ENCODE measurements at regions not wholly inside any gene's neighbourhood (a gene's known extent, or its start where the extent isn't known, plus 50 kb on each side); places are given as distances from the start of the nearest gene placed in this dataset.

GRCh38 chr18:28647961-28648360, 471.0 kb upstream of the CDH2 start:
- no peaks in the 10 kb centered on the region for H3K36me3 ChIP-seq (replicated peaks; ENCODE audit: control insufficient read depth, insufficient read depth, low read length)
- DNase-seq = no peak
- H3K27me3 ChIP-seq (ENCODE audit: control insufficient read depth, insufficient read depth, low read length) = no peaks in the 10 kb centered on the region
- H3K4me3 ChIP-seq (ENCODE audit: insufficient read depth, low read depth, low read length) = no peak overlapping the region

DNA sequence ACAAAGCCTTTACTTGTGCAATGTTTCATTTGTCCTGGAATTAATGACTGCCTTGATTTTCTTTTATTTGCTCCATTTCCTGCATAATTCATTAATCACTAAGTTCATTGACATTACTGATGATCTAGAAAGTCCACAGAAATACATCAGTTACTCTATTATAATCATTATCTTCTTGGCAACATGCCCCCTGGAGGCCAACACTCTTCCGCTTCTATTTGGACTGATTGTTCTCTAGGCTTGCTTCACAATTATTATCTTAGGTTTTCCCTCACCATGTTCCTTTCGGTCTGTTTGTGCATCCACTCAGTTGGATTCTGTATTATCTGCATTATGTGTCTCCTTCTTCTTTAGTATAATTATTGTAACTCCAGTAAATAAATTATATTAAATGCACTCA, 461.0 kb upstream of the CDH2 start:
- Histone ChIP-seq H3K36me3 (replicated peaks; ENCODE audit: control insufficient read depth, insufficient read depth, low read length) (no peaks in the 10 kb centered on the region), H3K27me3 (ENCODE audit: control insufficient read depth, insufficient read depth, low read length) (no peaks in the 10 kb centered on the region), H3K4me3 (ENCODE audit: insufficient read depth, low read depth, low read length) (no peak overlapping the region)
- DNase-seq = peak; percentile 16

GRCh38 chr18:28635530-28635929, 458.6 kb upstream of the CDH2 start:
- Histone ChIP-seq H3K36me3 (replicated peaks; ENCODE audit: control insufficient read depth, insufficient read depth, low read length) (no peaks in the 10 kb centered on the region), H3K27me3 (ENCODE audit: control insufficient read depth, insufficient read depth, low read length) (no peaks in the 10 kb centered on the region), H3K4me3 (ENCODE audit: insufficient read depth, low read depth, low read length) (no peak overlapping the region)
- DNase-seq = no peak

- Histone ChIP-seq H3K27me3 (ENCODE audit: control insufficient read depth, insufficient read depth, low read length) (no peaks in the 10 kb centered on the region), H3K36me3 (replicated peaks; ENCODE audit: control insufficient read depth, insufficient read depth, low read length) (no peaks in the 10 kb centered on the region), H3K4me3 (ENCODE audit: insufficient read depth, low read depth, low read length) (no peak overlapping the region)
- DNase-seq = no peak
Measured at GRCh38 chr18:28626756-28627155, 449.8 kb upstream of the CDH2 start.

- DNase-seq = no peak
- Histone ChIP-seq H3K4me3 (ENCODE audit: insufficient read depth, low read depth, low read length) (no peak overlapping the region), H3K36me3 (replicated peaks; ENCODE audit: control insufficient read depth, insufficient read depth, low read length) (no peaks in the 10 kb centered on the region), H3K27me3 (ENCODE audit: control insufficient read depth, insufficient read depth, low read length) (no peaks in the 10 kb centered on the region)
Measured at GRCh38 chr18:28607991-28608390, 431.1 kb upstream of the CDH2 start.

DNA sequence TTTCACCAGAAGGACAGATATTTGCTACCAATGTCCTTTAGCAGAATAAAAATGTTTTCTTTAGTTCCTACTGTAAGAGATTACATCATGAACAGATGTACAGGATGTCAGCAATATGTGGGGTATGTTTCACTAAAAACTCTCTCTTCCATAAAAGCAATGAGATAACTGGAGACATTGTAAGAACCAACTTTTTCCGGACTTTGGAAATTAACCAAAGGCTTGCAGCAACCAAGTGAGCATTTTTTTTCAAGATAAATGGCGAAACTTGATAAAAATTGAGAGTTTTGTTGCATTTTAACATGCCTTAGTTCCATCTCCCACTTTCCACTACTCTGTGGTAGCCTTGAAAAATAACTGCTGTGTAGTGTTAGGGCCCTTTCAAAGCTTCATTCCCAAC, 429.8 kb upstream of the CDH2 start:
- no peak for DNase-seq
- H3K4me3 ChIP-seq (ENCODE audit: insufficient read depth, low read depth, low read length) = no peak overlapping the region

GRCh38 chr18:28602391-28602790, 425.5 kb upstream of the CDH2 start:
- DNase-seq = no peak
- Histone ChIP-seq H3K4me3 (ENCODE audit: insufficient read depth, low read depth, low read length) (no peak overlapping the region), H3K27me3 (ENCODE audit: control insufficient read depth, insufficient read depth, low read length) (no peaks in the 10 kb centered on the region), H3K36me3 (replicated peaks; ENCODE audit: control insufficient read depth, insufficient read depth, low read length) (no peaks in the 10 kb centered on the region)

More for the DNA sequence above, 429.8 kb upstream of the CDH2 start:
- Histone ChIP-seq H3K27me3 (ENCODE audit: control insufficient read depth, insufficient read depth, low read length) (no peaks in the 10 kb centered on the region), H3K36me3 (replicated peaks; ENCODE audit: control insufficient read depth, insufficient read depth, low read length) (no peaks in the 10 kb centered on the region)

- no peak overlapping the region for H3K4me3 ChIP-seq (ENCODE audit: insufficient read depth, low read depth, low read length)
- no peaks in the 10 kb centered on the region for H3K36me3 ChIP-seq (replicated peaks; ENCODE audit: control insufficient read depth, insufficient read depth, low read length)
- DNase-seq = no peak
- H3K27me3 ChIP-seq (ENCODE audit: control insufficient read depth, insufficient read depth, low read length) = no peaks in the 10 kb centered on the region
Measured at GRCh38 chr18:28594034-28594433, 417.1 kb upstream of the CDH2 start.

DNA sequence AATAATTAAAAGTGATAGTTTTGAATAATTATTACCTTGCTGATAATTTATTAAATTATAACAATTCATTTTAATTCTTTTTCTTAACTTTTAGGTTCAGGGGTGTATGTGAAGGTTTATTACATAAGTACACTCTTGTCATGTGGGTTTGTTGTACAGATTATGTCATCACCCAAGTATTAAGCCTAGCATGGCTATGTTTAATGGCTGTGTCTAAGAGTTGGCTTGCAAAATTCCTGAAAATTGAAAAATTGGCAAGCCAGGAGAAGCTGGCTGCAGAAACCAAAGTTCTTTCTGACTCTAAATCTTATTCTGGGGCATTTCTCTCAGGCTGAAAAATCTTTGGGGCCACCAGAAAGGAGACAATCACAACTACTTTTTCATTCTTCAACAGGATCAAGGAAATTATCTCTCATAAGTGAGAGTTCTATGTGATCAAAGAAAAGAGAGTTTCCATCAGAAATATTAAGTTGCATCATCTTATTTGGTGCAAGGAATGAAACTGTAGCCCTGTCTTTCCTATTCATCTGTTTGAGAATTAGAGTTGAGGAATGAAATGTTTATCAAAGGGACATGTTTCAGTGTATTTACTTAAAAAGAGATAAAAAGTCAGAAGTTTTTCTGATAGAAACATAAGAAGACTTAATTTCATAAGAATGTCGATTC, 412.1 kb upstream of the CDH2 start:
- Histone ChIP-seq H3K4me3 (ENCODE audit: insufficient read depth, low read depth, low read length) (no peak overlapping the region), H3K27me3 (ENCODE audit: control insufficient read depth, insufficient read depth, low read length) (no peaks in the 10 kb centered on the region), H3K36me3 (replicated peaks; ENCODE audit: control insufficient read depth, insufficient read depth, low read length) (no peaks in the 10 kb centered on the region)
- DNase-seq = no peak

DNA sequence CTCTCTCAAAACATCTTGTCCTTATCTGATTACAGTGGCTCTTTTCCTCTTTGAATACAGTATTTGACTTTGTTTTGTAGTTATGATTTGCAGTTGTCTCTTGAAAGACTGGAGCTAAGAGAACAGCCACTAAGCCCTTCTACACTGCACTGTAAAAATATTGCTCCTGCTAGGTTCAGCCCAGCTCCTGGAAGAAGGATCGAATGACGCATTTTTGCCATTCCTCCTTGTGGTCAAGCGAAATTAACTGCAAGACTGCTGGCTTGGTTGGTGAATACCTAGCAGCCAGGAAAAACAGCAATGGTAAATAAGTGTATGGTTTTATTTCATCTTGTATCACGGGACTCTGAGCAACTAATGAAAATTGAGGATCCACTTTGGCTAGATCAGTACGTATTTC, 407.8 kb upstream of the CDH2 start:
- no peaks in the 10 kb centered on the region for H3K27me3 ChIP-seq (ENCODE audit: control insufficient read depth, insufficient read depth, low read length)
- H3K36me3 ChIP-seq (replicated peaks; ENCODE audit: control insufficient read depth, insufficient read depth, low read length) = no peaks in the 10 kb centered on the region
- no peak for DNase-seq
- H3K4me3 ChIP-seq (ENCODE audit: insufficient read depth, low read depth, low read length) = no peak overlapping the region

GRCh38 chr18:28582724-28583123, 405.8 kb upstream of the CDH2 start:
- Histone ChIP-seq H3K36me3 (replicated peaks; ENCODE audit: control insufficient read depth, insufficient read depth, low read length) (no peaks in the 10 kb centered on the region), H3K27me3 (ENCODE audit: control insufficient read depth, insufficient read depth, low read length) (no peaks in the 10 kb centered on the region), H3K4me3 (ENCODE audit: insufficient read depth, low read depth, low read length) (no peak overlapping the region)
- no peak for DNase-seq

GRCh38 chr18:28581521-28582071, 404.7 kb upstream of the CDH2 start:
- H3K4me3 ChIP-seq (ENCODE audit: insufficient read depth, low read depth, low read length) = no peak overlapping the region
- H3K27me3 ChIP-seq (ENCODE audit: control insufficient read depth, insufficient read depth, low read length) = no peaks in the 10 kb centered on the region
- no peak for DNase-seq
- H3K36me3 ChIP-seq (replicated peaks; ENCODE audit: control insufficient read depth, insufficient read depth, low read length) = no peaks in the 10 kb centered on the region

DNA sequence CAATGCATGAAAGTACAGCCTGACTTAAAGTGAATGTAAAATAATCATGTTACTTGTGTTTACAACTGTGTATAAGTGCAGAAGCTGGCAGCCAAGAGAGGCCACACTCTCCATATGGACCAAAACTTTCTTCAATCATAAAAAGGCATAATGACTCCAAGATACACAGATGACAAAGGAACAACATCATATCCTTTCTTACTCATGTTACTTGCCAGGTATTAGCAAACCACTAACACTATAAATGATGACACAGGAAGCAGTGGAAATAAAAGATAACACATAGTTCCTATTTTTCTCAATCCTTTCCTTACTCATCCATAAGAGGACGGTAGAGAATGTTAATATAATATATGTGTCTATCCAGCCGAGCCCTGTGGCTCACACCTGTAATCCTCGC, 400.0 kb upstream of the CDH2 start:
- no peaks in the 10 kb centered on the region for H3K36me3 ChIP-seq (replicated peaks; ENCODE audit: control insufficient read depth, insufficient read depth, low read length)
- no peak for DNase-seq
- H3K4me3 ChIP-seq (ENCODE audit: insufficient read depth, low read depth, low read length) = no peak overlapping the region
- H3K27me3 ChIP-seq (ENCODE audit: control insufficient read depth, insufficient read depth, low read length) = no peaks in the 10 kb centered on the region

DNA sequence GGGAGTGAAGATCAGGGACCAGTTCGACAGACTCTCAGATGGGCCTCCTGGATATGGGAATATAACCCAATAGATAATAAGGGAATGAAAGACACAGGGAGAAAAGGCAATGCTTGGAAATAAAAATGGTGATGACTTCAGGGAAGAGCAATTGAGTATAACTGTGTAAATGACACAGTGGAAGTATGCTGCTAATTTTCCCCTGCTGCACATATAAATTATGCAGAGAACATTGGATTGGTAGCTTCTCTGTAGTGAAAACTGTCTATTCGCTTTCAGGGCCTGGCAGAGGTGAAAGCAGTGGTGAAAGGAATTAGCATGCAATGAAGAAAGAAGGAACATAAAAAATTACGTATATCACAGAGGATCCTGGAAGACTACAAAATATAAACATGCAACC, 398.2 kb upstream of the CDH2 start:
- no peaks in the 10 kb centered on the region for H3K36me3 ChIP-seq (replicated peaks; ENCODE audit: control insufficient read depth, insufficient read depth, low read length)
- no peaks in the 10 kb centered on the region for H3K27me3 ChIP-seq (ENCODE audit: control insufficient read depth, insufficient read depth, low read length)
- DNase-seq = no peak
- no peak overlapping the region for H3K4me3 ChIP-seq (ENCODE audit: insufficient read depth, low read depth, low read length)

DNA sequence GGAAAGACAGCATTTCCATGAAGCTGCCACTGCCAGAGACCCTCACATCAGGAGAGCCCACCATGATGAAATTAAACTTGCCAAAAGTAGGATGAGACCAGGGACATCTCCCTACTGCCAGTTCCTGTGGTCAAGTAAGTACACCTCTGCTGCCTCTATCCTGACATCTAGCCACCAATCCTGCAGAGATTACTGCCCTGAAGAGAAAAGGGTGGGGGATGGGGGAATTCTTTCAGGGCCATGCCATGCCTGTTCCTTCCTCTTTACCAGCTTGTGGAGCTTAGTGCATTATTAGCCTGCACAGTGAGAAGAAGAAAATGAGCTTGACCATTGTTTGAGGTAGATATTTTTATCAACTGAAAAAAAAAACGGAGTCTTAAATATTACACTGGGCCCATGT, 397.2 kb upstream of the CDH2 start:
- no peaks in the 10 kb centered on the region for H3K36me3 ChIP-seq (replicated peaks; ENCODE audit: control insufficient read depth, insufficient read depth, low read length)
- peak; percentile 6 for DNase-seq
- H3K4me3 ChIP-seq (ENCODE audit: insufficient read depth, low read depth, low read length) = no peak overlapping the region
- no peaks in the 10 kb centered on the region for H3K27me3 ChIP-seq (ENCODE audit: control insufficient read depth, insufficient read depth, low read length)

GRCh38 chr18:28571929-28572328, 395.0 kb upstream of the CDH2 start:
- H3K4me3 ChIP-seq (ENCODE audit: insufficient read depth, low read depth, low read length) = no peak overlapping the region
- no peaks in the 10 kb centered on the region for H3K36me3 ChIP-seq (replicated peaks; ENCODE audit: control insufficient read depth, insufficient read depth, low read length)
- no peak for DNase-seq
- H3K27me3 ChIP-seq (ENCODE audit: control insufficient read depth, insufficient read depth, low read length) = no peaks in the 10 kb centered on the region

All from H7 (cell line).